OCI-LY1 (cell line): ENCODE measurements at regions not wholly inside any gene's neighbourhood (a gene's known extent, or its start where the extent isn't known, plus 50 kb on each side); places are given as distances from the start of the nearest gene placed in this dataset.

ENCODE experiments used
- H2AFZ ChIP-seq: fragments of 200-600 bp; sonication (generic), shearing (Covaris generic); 2 replicates; pipeline ENCODE4 v1.6.0; 2014; ENCODE audit warnings: antibody characterized with exemption, mild to moderate bottlenecking, low read length
- H3F3A ChIP-seq: fragments of 200-600 bp; sonication (generic), shearing (Covaris generic); 2 replicates; pipeline ENCODE4 v1.6.0; 2014; ENCODE audit warnings: mild to moderate bottlenecking, antibody characterized with exemption, low read length, moderate library complexity; ENCODE audit not compliant: insufficient read depth
- H3K27ac ChIP-seq: fragments of 200-600 bp; sonication (generic); 2 replicates; pipeline ENCODE4 v1.5.1; 2014; ENCODE audit warnings: low read length, mixed run types, mild to moderate bottlenecking, low read depth; ENCODE audit not compliant: poor library complexity, severe bottlenecking
- H3K27me3 ChIP-seq: fragments of 200-600 bp; sonication (generic); 2 replicates; pipeline ENCODE4 v1.6.0; 2014; ENCODE audit warnings: antibody characterized with exemption, mild to moderate bottlenecking, low read length, moderate library complexity; ENCODE audit not compliant: insufficient read depth
- H3K36me3 ChIP-seq: fragments of 200-600 bp; sonication (generic); 2 replicates; pipeline ENCODE4 v1.6.1; 2014; ENCODE audit warnings: mild to moderate bottlenecking, antibody characterized with exemption, low read length, moderate library complexity, mixed read lengths; ENCODE audit not compliant: insufficient read depth
- H3K4me1 ChIP-seq: fragments of 200-600 bp; sonication (generic); 2 replicates; pipeline ENCODE4 v1.5.1; 2014; ENCODE audit warnings: mild to moderate bottlenecking, low read length, moderate library complexity; ENCODE audit not compliant: insufficient read depth, severe bottlenecking
- H3K4me2 ChIP-seq: fragments of 200-600 bp; sonication (generic), shearing (Covaris generic); 2 replicates; pipeline ENCODE4 v1.6.1; 2014; ENCODE audit warnings: low read length
- H3K4me3 ChIP-seq: fragments of 200-600 bp; sonication (generic); 2 replicates; pipeline ENCODE4 v1.5.1; 2014; ENCODE audit warnings: low read length, low read depth, mild to moderate bottlenecking, mixed read lengths; ENCODE audit not compliant: poor library complexity, severe bottlenecking
- H3K79me2 ChIP-seq: fragments of 200-600 bp; shearing (Covaris generic); 2 replicates; pipeline ENCODE4 v1.6.1; 2016; ENCODE audit warnings: mixed run types, low read length, mixed read lengths; ENCODE audit not compliant: insufficient read depth
- H3K9ac ChIP-seq: fragments of 200-600 bp; sonication (generic), shearing (Covaris generic); 2 replicates; pipeline ENCODE4 v1.6.1; 2014; ENCODE audit warnings: mild to moderate bottlenecking, low read length, mixed read lengths
- H3K9me2 ChIP-seq: fragments of 200-600 bp; sonication (generic), shearing (Covaris generic); 2 replicates; pipeline ENCODE4 v1.6.1; 2014; ENCODE audit warnings: low read depth, mild to moderate bottlenecking, low read length, mixed read lengths
- H3K9me3 ChIP-seq: fragments of 200-600 bp; shearing (Covaris generic); 2 replicates; pipeline ENCODE4 v1.6.1; 2014; ENCODE audit warnings: low read length, mixed read lengths
- H4K20me1 ChIP-seq: fragments of 200-600 bp; sonication (generic), shearing (Covaris generic); 2 replicates; pipeline ENCODE4 v1.6.0; 2016; ENCODE audit warnings: mild to moderate bottlenecking, low read length; ENCODE audit not compliant: insufficient read depth
- EZH2 ChIP-seq: fragments of 200-600 bp; sonication (generic), shearing (Covaris generic); IDR thresholded peaks from 2 replicates; pipeline ENCODE4 v1.8.0; 2017; ENCODE audit warnings: borderline replicate concordance, mixed run types, mild to moderate bottlenecking, antibody characterized with exemption, low read length, moderate library complexity, mixed read lengths
- TF ChIP-seq, protein P1 (sequence below): fragments of 200-600 bp; sonication (generic), shearing (Covaris generic); IDR thresholded peaks from 2 replicates; pipeline ENCODE4 v1.5.1; 2017; ENCODE audit warnings: mild to moderate bottlenecking, antibody characterized with exemption, low read length, moderate library complexity, mixed read lengths

DNA sequence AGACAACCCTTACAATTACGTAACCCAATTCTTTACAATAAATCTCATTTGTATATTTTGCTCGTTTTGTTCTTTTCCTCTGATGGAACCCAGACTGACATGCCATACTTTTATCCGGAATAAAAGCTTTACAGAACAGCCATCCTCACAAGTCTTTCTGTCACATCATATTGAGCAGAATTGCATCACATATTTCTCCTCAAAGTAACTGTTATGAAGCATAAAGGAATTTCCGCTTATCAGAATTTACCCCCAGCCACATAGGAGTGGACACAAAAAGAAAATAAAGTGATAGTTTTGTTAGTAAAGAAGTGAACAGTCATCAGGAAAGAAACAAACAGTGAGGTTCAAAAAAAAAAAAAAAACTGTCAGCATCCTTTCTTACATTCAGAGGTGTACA is 539.5 kb upstream of the LUZP2 start:
- no peak overlapping the region for H2AFZ ChIP-seq
- H3K27ac ChIP-seq = no peak overlapping the region
- H3K79me2 ChIP-seq = no peaks in the 10 kb centered on the region
- no peaks in the 10 kb centered on the region for H3K27me3 ChIP-seq
- H4K20me1 ChIP-seq = no peaks in the 10 kb centered on the region
- H3K4me3 ChIP-seq = no peak overlapping the region
- H3F3A ChIP-seq = no peaks in the 10 kb centered on the region
- H3K9me3 ChIP-seq = no peaks in the 10 kb centered on the region
- H3K9ac ChIP-seq = no peak overlapping the region
- no peak for TF ChIP-seq EZH2
- TF ChIP-seq, protein P1, sequence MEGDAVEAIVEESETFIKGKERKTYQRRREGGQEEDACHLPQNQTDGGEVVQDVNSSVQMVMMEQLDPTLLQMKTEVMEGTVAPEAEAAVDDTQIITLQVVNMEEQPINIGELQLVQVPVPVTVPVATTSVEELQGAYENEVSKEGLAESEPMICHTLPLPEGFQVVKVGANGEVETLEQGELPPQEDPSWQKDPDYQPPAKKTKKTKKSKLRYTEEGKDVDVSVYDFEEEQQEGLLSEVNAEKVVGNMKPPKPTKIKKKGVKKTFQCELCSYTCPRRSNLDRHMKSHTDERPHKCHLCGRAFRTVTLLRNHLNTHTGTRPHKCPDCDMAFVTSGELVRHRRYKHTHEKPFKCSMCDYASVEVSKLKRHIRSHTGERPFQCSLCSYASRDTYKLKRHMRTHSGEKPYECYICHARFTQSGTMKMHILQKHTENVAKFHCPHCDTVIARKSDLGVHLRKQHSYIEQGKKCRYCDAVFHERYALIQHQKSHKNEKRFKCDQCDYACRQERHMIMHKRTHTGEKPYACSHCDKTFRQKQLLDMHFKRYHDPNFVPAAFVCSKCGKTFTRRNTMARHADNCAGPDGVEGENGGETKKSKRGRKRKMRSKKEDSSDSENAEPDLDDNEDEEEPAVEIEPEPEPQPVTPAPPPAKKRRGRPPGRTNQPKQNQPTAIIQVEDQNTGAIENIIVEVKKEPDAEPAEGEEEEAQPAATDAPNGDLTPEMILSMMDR = no peak
- H3K36me3 ChIP-seq = no peaks in the 10 kb centered on the region
- no peak overlapping the region for H3K4me2 ChIP-seq
- H3K4me1 ChIP-seq = no peaks in the 10 kb centered on the region
- H3K9me2 ChIP-seq = no peaks in the 10 kb centered on the region

DNA sequence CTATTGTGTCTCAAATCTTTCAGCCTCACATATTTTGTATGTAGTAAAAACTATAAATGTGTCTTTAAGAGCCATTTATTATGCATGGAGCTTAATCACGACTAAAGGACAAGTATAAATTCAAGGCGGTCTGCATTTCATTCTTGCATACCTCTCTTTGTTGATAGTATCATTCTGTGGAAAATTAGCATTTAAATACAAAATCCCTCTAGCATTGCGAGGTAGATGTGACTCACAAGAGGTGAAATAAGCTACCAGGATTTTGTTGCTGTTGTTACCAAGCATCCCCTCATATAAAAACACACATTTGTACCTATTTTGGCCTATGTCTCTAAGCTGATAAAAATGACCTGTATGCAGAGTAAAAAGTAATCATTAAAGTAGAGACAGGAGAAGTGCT is 537.4 kb upstream of the LUZP2 start:
- no peaks in the 10 kb centered on the region for H3K79me2 ChIP-seq

DNA sequence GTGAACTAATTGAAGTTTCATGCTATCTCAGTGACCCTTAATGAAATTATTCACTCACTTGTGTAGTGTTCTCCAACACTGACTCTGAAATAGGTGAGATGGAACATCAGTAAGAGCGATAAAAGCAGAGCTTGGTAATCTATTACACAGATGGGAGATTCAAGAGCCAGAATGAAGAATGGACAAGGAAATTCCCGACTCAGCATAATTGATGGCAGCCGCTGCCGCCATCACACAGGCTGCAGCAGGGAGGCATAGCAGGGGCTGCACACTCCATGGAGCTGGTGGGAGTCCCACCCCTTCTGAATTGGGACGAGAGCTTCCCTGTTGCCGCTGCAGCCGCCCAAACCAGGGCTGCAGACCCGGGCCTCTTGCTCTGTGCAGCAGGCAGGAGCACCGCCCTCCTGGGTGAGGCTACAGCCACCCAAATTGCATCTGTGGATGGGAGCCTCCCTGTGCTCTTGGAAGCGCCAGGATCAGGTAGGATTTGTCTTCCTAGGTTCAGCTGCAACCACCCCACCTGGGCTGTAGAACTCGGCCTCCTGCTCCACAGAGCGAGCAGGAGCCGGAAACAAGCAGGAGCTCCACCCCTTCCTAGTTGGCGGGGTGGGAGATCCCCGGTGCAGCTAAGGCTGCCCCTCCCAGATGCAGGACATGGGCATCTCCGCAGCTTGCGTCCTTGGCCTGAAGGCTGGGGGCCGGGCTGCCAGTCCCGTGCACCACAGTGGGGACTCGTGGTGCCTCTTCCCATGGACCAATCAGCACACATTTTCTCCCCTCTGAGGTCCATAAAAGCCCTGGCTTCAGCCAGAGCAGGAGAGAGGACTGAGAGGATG is 535.1 kb upstream of the LUZP2 start:
- Histone ChIP-seq H3K27ac (no peak overlapping the region), H4K20me1 (no peaks in the 10 kb centered on the region), H3K9ac (no peak overlapping the region), H2AFZ (no peak overlapping the region), H3K36me3 (no peaks in the 10 kb centered on the region), H3K4me2 (no peak overlapping the region), H3K27me3 (no peaks in the 10 kb centered on the region), H3K9me2 (no peaks in the 10 kb centered on the region), H3K9me3 (no peaks in the 10 kb centered on the region), H3K4me3 (no peak overlapping the region), H3F3A (no peaks in the 10 kb centered on the region), H3K4me1 (no peaks in the 10 kb centered on the region), H3K79me2 (no peaks in the 10 kb centered on the region)
- TF ChIP-seq, protein P1 = no peak
- TF ChIP-seq EZH2 = no peak

More for the DNA sequence above, 537.4 kb upstream of the LUZP2 start:
- Histone ChIP-seq H2AFZ (no peak overlapping the region), H3K9ac (no peak overlapping the region), H3K9me2 (no peaks in the 10 kb centered on the region), H3K27ac (no peak overlapping the region), H3K4me2 (no peak overlapping the region), H3F3A (no peaks in the 10 kb centered on the region), H3K4me3 (no peak overlapping the region), H3K27me3 (no peaks in the 10 kb centered on the region), H3K9me3 (no peaks in the 10 kb centered on the region), H3K4me1 (no peaks in the 10 kb centered on the region), H4K20me1 (no peaks in the 10 kb centered on the region), H3K36me3 (no peaks in the 10 kb centered on the region)
- TF ChIP-seq, protein P1 = no peak
- TF ChIP-seq EZH2 = no peak
